Mesenchymal stem cell (in vitro differentiated cells and primary cell): ENCODE measurements at regions not wholly inside any gene's neighbourhood (a gene's known extent, or its start where the extent isn't known, plus 50 kb on each side); places are given as distances from the start of the nearest gene placed in this dataset.

ENCODE experiments used
- DNase-seq: peaks from one replicate; pipeline ENCODE4 v3.0.0-alpha.2; 2013
- H2AFZ ChIP-seq: one replicate; pipeline ENCODE4 v1.6.1; 2013; ENCODE audit warnings: low read depth, mild to moderate bottlenecking, control low read depth, inconsistent platforms, low read length, moderate library complexity
- H2AK5ac ChIP-seq: 2 replicates; pipeline ENCODE4 v1.6.1; 2013; ENCODE audit warnings: low read length, moderate library complexity, mild to moderate bottlenecking, inconsistent platforms; ENCODE audit not compliant: severe bottlenecking
- H2BK120ac ChIP-seq: one replicate; pipeline ENCODE4 v1.6.1; 2013; ENCODE audit warnings: low read depth, mild to moderate bottlenecking, inconsistent platforms, low read length, moderate library complexity
- H2BK12ac ChIP-seq, 2 experiments: one replicate each; pipeline ENCODE4 v1.6.1; 2013; ENCODE audit warnings: inconsistent platforms in 2 of 2, low read length in 2 of 2, mild to moderate bottlenecking in 2 of 2, moderate library complexity in 2 of 2, control low read depth in 1 of 2
- H2BK15ac ChIP-seq: one replicate; pipeline ENCODE4 v1.6.1; 2013; ENCODE audit warnings: mild to moderate bottlenecking, low read depth, inconsistent platforms; ENCODE audit not compliant: poor library complexity, severe bottlenecking
- H2BK5ac ChIP-seq: 2 replicates; pipeline ENCODE4 v1.6.1; 2013; ENCODE audit warnings: low read depth, mild to moderate bottlenecking, low read length, control low read depth, inconsistent platforms; ENCODE audit not compliant: poor library complexity, severe bottlenecking
- H3K14ac ChIP-seq, 2 experiments: one replicate each; pipeline ENCODE4 v1.6.1; 2013; ENCODE audit warnings: inconsistent platforms in 2 of 2, low read length in 2 of 2, control low read depth in 1 of 2, mild to moderate bottlenecking in 1 of 2, moderate library complexity in 1 of 2
- H3K18ac ChIP-seq, 2 experiments: one replicate each; pipeline ENCODE4 v1.6.1; 2013; ENCODE audit warnings: inconsistent platforms in 2 of 2, low read length in 2 of 2, control low read depth in 1 of 2, low read depth in 1 of 2, mild to moderate bottlenecking in 1 of 2
- H3K23ac ChIP-seq, 2 experiments: one replicate each; pipeline ENCODE4 v1.6.1; 2013; ENCODE audit warnings: inconsistent platforms in 2 of 2, low read length in 2 of 2, mild to moderate bottlenecking in 2 of 2, moderate library complexity in 2 of 2, control low read depth in 1 of 2
- H3K27ac ChIP-seq: 2 replicates; pipeline ENCODE4 v1.5.1; 2013; ENCODE audit warnings: mild to moderate bottlenecking, moderate library complexity, low read length, control low read depth, inconsistent platforms; ENCODE audit not compliant: poor library complexity, severe bottlenecking
- H3K27me3 ChIP-seq, 2 experiments: 2 replicates each; pipeline versions ENCODE4 v1.6.1 to v1.7.0; 2013; ENCODE audit warnings: low read length in 2 of 2, mild to moderate bottlenecking in 2 of 2, moderate library complexity in 2 of 2, control low read depth in 1 of 2, inconsistent platforms in 1 of 2; ENCODE audit not compliant: control insufficient read depth in 1 of 2, insufficient read depth in 1 of 2
- H3K36me3 ChIP-seq, 2 experiments: 2 replicates each; pipeline versions ENCODE4 v1.6.1 to v1.7.0; 2013; ENCODE audit warnings: low read length in 2 of 2, control low read depth in 1 of 2, inconsistent platforms in 1 of 2, low read depth in 1 of 2, mild to moderate bottlenecking in 1 of 2; ENCODE audit not compliant: insufficient read depth in 2 of 2, control insufficient read depth in 1 of 2
- H3K4ac ChIP-seq, 2 experiments: one replicate each; pipeline ENCODE4 v1.6.1; 2013; ENCODE audit warnings: inconsistent platforms in 2 of 2, low read length in 2 of 2, mild to moderate bottlenecking in 2 of 2, moderate library complexity in 2 of 2, control low read depth in 1 of 2, low read depth in 1 of 2
- H3K4me1 ChIP-seq: 2 replicates; pipeline ENCODE4 v1.6.1; 2013; ENCODE audit warnings: low read depth, low read length, control low read depth; ENCODE audit not compliant: control insufficient read depth, insufficient read depth
- H3K4me2 ChIP-seq: 2 replicates; pipeline ENCODE4 v1.6.1; 2013; ENCODE audit warnings: low read length, mild to moderate bottlenecking, inconsistent platforms; ENCODE audit not compliant: poor library complexity, severe bottlenecking
- H3K4me3 ChIP-seq, 2 experiments: 2 replicates each; pipeline versions ENCODE4 v1.5.1 to v1.7.0; 2013; ENCODE audit warnings: low read length in 2 of 2, mild to moderate bottlenecking in 2 of 2, control low read depth in 1 of 2, low read depth in 1 of 2; ENCODE audit not compliant: insufficient read depth in 1 of 2
- H3K79me1 ChIP-seq: replicated peaks from 2 replicates; pipeline ENCODE4 v1.6.1; 2013; ENCODE audit warnings: mild to moderate bottlenecking, control low read depth, low read length, inconsistent platforms; ENCODE audit not compliant: poor library complexity, severe bottlenecking
- H3K9ac ChIP-seq: 2 replicates; pipeline ENCODE4 v1.7.0; 2013; ENCODE audit warnings: mild to moderate bottlenecking, low read length, moderate library complexity
- H3K9me3 ChIP-seq: 2 replicates; pipeline ENCODE4 v1.7.0; 2013; ENCODE audit warnings: mild to moderate bottlenecking, low read length; ENCODE audit not compliant: control insufficient read depth
- H4K8ac ChIP-seq: one replicate; pipeline ENCODE4 v1.6.1; 2013; ENCODE audit warnings: inconsistent platforms, mild to moderate bottlenecking, low read length, moderate library complexity
- H4K91ac ChIP-seq: one replicate; pipeline ENCODE4 v1.6.1; 2013; ENCODE audit warnings: mild to moderate bottlenecking, low read length, inconsistent platforms
- WGBS: methylation state at CpG from one replicate; pipeline ENCODE4 v1.1.7; 2013; ENCODE audit warnings: mixed read lengths; 5-methylcytosine and 5-hydroxymethylcytosine counted together

DNA sequence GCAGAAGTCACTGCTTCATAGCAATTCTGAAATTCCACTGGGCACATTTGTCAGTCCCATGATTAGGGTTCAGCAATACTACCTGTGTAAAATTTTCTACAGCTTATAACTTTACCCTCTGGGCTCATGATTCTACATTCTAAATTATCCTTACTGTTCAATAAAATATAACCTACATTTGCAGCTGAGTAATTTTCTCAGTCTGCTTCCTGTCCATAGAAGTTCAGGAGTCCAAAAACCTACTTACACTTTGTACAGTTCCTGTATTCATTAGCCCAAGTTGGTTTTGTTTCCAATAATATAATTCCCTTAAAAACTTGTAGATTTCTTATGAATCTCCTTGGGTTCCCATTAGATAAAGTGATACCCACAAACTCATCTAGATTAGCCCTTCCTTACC lies 295.3 kb downstream of the SP3 start:
- Histone ChIP-seq H3K23ac (no peak overlapping the region), H3K9ac (no peak overlapping the region), H3K9me3 (no peaks in the 10 kb centered on the region), H2BK120ac (no peak overlapping the region), H4K91ac (no peak overlapping the region), H3K27me3 (peaks cover 0 to 7% of the 10 kb centered on the region in 2 experiments), H4K8ac (no peak overlapping the region), H2AK5ac (no peak overlapping the region), H3K4me3 (no peak overlapping the region), H3K4ac (no peak overlapping the region), H3K14ac (no peak overlapping the region), H3K4me1 (no peaks in the 10 kb centered on the region), H2BK5ac (no peak overlapping the region), H3K79me1 (no peaks in the 10 kb centered on the region), H3K4me2 (no peak overlapping the region), H3K27ac (no peak overlapping the region), H2BK15ac (no peak overlapping the region), H3K36me3 (no peaks in the 10 kb centered on the region), H2BK12ac (no peak overlapping the region), H2AFZ (no peak overlapping the region), H3K18ac (no peak overlapping the region)
- no peak for DNase-seq

DNA sequence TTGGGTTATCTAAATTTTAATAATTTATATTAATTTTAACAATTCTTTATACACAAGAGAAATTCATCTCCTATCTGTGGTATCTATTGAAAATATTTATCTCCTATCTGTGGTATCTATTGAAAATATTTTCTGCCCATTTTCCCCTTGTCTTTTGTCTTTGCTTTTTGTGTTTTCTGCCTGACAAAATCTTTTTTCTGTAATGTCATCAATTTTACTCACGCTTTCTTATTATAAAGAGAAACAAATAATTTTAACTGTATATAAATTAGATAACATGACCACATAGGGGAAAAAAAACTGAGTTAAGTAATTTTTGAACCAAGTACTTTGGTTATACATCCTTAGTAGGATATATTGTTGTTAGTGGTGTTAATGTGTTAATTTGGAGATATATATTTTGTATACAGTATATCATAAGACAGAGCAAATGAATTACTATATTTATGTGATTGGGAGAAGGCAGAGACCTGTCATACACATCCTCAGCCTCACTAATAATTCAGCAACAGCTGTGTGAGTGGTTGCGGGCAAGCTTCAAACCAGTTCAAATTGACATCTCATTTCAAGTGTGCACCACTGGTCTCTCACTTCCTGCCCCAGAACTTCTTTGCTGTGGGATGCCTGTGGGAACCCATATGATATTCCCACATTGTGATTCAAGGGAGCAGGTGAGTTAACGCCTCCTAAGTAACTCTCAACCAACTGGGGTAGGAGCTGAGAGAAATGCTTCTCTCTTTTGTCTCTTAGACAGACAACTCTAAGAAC lies 292.4 kb downstream of the SP3 start:
- no peak overlapping the region for H2BK5ac ChIP-seq
- no peak overlapping the region for H3K23ac ChIP-seq
- H2BK12ac ChIP-seq, result no peak overlapping the region
- H3K18ac ChIP-seq, result no peak overlapping the region
- no peaks in the 10 kb centered on the region for H3K27me3 ChIP-seq
- H3K79me1 ChIP-seq, result no peaks in the 10 kb centered on the region
- WGBS, result 100% methylated on average over 1 of the region's 3 CpGs
- no peak overlapping the region for H2AFZ ChIP-seq
- no peaks in the 10 kb centered on the region for H3K4me1 ChIP-seq
- no peak overlapping the region for H2BK120ac ChIP-seq
- H3K27ac ChIP-seq, result no peak overlapping the region
- H3K4ac ChIP-seq, result no peak overlapping the region
- no peak overlapping the region for H2BK15ac ChIP-seq
- no peak overlapping the region for H3K4me2 ChIP-seq
- no peak overlapping the region for H3K14ac ChIP-seq
- no peak overlapping the region for H4K8ac ChIP-seq
- H3K36me3 ChIP-seq, result no peaks in the 10 kb centered on the region
- no peak for DNase-seq
- H3K9me3 ChIP-seq, result no peaks in the 10 kb centered on the region
- no peak overlapping the region for H4K91ac ChIP-seq
- no peak overlapping the region for H3K4me3 ChIP-seq
- H2AK5ac ChIP-seq, result no peak overlapping the region
- H3K9ac ChIP-seq, result no peak overlapping the region

DNA sequence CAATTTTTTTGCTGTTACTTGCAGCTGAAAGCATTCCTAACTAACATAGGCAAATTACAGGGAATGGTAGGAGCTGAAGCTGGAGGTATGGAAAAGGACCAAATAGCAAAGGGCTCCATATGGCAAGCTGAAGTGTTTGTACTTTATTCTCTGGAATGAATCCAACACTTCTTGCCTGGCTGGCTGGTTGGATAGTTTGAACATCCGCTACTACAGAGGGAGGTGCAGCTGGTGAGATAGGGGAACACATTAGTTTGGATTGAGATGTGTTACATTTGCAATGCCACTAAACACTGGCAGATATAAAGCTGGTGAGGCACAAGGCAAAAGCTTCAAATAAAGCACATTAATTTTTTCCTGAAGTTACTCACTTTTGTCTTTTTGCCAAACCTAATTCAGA lies 291.5 kb downstream of the SP3 start:
- Histone ChIP-seq H3K4me3 (no peak overlapping the region), H3K4me2 (no peak overlapping the region), H4K8ac (no peak overlapping the region), H3K9ac (no peak overlapping the region), H2BK120ac (no peak overlapping the region), H2BK5ac (no peak overlapping the region), H3K36me3 (no peaks in the 10 kb centered on the region), H3K27me3 (no peaks in the 10 kb centered on the region), H3K18ac (no peak overlapping the region), H3K4ac (no peak overlapping the region), H3K79me1 (no peaks in the 10 kb centered on the region), H3K27ac (no peak overlapping the region), H3K14ac (no peak overlapping the region), H2AFZ (no peak overlapping the region), H4K91ac (no peak overlapping the region), H3K9me3 (no peaks in the 10 kb centered on the region), H2BK12ac (no peak overlapping the region), H2AK5ac (no peak overlapping the region), H2BK15ac (no peak overlapping the region), H3K4me1 (no peaks in the 10 kb centered on the region), H3K23ac (no peak overlapping the region)
- no peak for DNase-seq
- WGBS, result 94% methylated on average over 1 of the region's 1 CpG

DNA sequence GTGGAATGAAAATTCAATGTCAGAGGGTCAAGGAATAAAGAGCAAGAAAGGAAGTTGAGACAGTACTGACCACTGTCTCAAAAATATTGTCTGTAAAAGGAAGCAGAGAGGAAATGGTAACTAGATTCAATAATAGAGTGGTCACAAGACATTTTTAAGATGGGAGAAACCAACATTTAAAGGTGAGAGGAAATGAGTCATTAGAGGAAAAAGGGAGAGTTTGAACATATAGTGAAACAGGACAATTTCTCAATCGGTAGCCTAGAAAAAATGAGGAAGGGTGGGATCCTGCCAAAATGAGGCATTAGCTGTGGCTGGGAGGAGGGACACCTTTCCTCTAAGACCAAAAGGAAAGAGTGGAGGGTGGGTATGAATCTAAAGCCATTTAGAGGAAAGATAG lies 288.5 kb downstream of the SP3 start:
- Histone ChIP-seq H3K4me2 (no peak overlapping the region), H4K8ac (no peak overlapping the region), H2BK12ac (no peak overlapping the region), H4K91ac (no peak overlapping the region), H3K23ac (no peak overlapping the region), H3K18ac (no peak overlapping the region), H2BK120ac (no peak overlapping the region), H2AK5ac (no peak overlapping the region), H3K27me3 (no peaks in the 10 kb centered on the region), H3K9me3 (peaks cover 4% of the 10 kb centered on the region), H2AFZ (no peak overlapping the region), H2BK15ac (no peak overlapping the region), H3K79me1 (no peaks in the 10 kb centered on the region), H2BK5ac (no peak overlapping the region), H3K9ac (no peak overlapping the region), H3K4me3 (no peak overlapping the region), H3K27ac (no peak overlapping the region), H3K36me3 (no peaks in the 10 kb centered on the region), H3K4me1 (no peaks in the 10 kb centered on the region), H3K14ac (no peak overlapping the region), H3K4ac (no peak overlapping the region)
- 64% methylated on average over 1 of the region's 1 CpG for WGBS
- no peak for DNase-seq
